ENCODE measurements at regions not wholly inside any gene's neighbourhood (a gene's known extent, or its start where the extent isn't known, plus 50 kb on each side); places are given as distances from the start of the nearest gene placed in this dataset.

DNA sequence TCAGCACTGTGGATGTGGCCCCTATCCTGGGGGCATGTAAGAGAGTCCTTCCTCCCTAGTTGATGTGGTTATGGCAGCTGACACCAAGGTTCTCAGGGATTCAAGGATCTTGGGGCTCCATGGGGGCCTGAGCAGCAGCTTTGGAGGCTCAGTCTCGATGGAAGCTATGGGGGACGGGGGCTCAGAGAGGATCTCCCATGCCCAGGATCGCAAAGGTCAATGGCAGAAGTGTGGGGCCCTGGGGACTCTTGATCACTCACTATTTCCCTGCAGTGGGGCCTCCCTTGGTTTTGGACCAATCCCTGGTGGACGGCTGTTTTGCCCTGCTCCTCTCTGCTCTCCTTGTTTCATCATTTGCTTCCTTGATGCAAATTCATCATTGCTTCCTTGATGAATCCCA lies 885.9 kb downstream of the CDH8 start:
- Histone ChIP-seq H3K36me3 (ENCODE audit: low read depth) (no peaks in the 10 kb centered on the region), H3K4me1 (replicated peaks; ENCODE audit: insufficient read depth) (no peaks in the 10 kb centered on the region), H3K27me3 (ENCODE audit: insufficient read depth, low read depth) (no peaks in the 10 kb centered on the region), H2AFZ (no peak overlapping the region), H4K20me1 (ENCODE audit: insufficient read depth) (no peaks in the 10 kb centered on the region), H3K4me2 (no peak overlapping the region), H3F3A (ENCODE audit: insufficient read depth, low read depth) (no peaks in the 10 kb centered on the region), H3K79me2 (ENCODE audit: low read depth) (no peaks in the 10 kb centered on the region), H3K27ac (no peak overlapping the region), H3K4me3 (no peak overlapping the region), H3K9me2 (ENCODE audit: insufficient read depth) (no peaks in the 10 kb centered on the region), H3K9me3 (ENCODE audit: insufficient read depth, low read depth) (no peaks in the 10 kb centered on the region)
- no peak for TF ChIP-seq EZH2 (IDR thresholded peaks at IDR 0.05; ENCODE audit: low read depth)
- TF ChIP-seq, protein P1, sequence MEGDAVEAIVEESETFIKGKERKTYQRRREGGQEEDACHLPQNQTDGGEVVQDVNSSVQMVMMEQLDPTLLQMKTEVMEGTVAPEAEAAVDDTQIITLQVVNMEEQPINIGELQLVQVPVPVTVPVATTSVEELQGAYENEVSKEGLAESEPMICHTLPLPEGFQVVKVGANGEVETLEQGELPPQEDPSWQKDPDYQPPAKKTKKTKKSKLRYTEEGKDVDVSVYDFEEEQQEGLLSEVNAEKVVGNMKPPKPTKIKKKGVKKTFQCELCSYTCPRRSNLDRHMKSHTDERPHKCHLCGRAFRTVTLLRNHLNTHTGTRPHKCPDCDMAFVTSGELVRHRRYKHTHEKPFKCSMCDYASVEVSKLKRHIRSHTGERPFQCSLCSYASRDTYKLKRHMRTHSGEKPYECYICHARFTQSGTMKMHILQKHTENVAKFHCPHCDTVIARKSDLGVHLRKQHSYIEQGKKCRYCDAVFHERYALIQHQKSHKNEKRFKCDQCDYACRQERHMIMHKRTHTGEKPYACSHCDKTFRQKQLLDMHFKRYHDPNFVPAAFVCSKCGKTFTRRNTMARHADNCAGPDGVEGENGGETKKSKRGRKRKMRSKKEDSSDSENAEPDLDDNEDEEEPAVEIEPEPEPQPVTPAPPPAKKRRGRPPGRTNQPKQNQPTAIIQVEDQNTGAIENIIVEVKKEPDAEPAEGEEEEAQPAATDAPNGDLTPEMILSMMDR (conservative IDR thresholded peaks at IDR 0.05), result no peak
- no peak for DNase-seq
- no TSS peak for BruUV-seq (replicated peaks)
- CTCF ChIA-PET, result no interaction called here
- POLR2A ChIA-PET (ENCODE audit: unreplicated experiment), result no interaction called here
- intact Hi-C loops (cut with micrococcal nuclease; ENCODE audit: unreplicated experiment), result no loop called here

DNA sequence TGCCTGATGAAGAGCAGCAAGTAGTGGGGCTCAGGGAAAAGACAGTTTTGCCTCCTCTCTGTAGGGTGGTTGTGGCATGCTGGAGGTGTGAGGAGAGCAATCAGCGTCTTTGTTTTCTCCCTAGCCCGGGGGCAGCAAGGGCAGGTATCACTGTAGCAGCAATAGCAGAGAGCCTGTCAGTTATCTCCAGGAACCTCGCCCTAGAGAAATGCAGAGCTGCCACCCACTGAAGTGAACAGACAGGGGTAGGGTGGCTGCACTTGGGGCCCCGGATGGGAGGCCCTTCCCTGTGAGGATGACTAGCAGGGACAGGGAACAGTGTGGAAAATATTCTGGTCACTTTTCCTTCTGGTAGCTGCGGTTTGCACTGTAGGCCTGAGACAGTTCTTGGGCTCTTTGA lies 886.5 kb downstream of the CDH8 start:
- no peak overlapping the region for H2AFZ ChIP-seq
- no peaks in the 10 kb centered on the region for H3K36me3 ChIP-seq (ENCODE audit: low read depth)
- no peaks in the 10 kb centered on the region for H3K9me3 ChIP-seq (ENCODE audit: insufficient read depth, low read depth)
- no peak overlapping the region for H3K4me2 ChIP-seq
- intact Hi-C loops (cut with micrococcal nuclease; ENCODE audit: unreplicated experiment), result no loop called here
- no peaks in the 10 kb centered on the region for H3K4me1 ChIP-seq (replicated peaks; ENCODE audit: insufficient read depth)
- POLR2A ChIA-PET (ENCODE audit: unreplicated experiment), result no interaction called here
- no peaks in the 10 kb centered on the region for H3F3A ChIP-seq (ENCODE audit: insufficient read depth, low read depth)
- no peak for DNase-seq
- H3K4me3 ChIP-seq, result no peak overlapping the region
- no peaks in the 10 kb centered on the region for H3K27me3 ChIP-seq (ENCODE audit: insufficient read depth, low read depth)
- TF ChIP-seq EZH2 (IDR thresholded peaks at IDR 0.05; ENCODE audit: low read depth), result no peak
- TF ChIP-seq, protein P1 (conservative IDR thresholded peaks at IDR 0.05), result no peak
- no peaks in the 10 kb centered on the region for H4K20me1 ChIP-seq (ENCODE audit: insufficient read depth)
- no peak overlapping the region for H3K27ac ChIP-seq
- CTCF ChIA-PET, result no interaction called here
- BruUV-seq (replicated peaks), result no TSS peak
- H3K79me2 ChIP-seq (ENCODE audit: low read depth), result no peaks in the 10 kb centered on the region
- H3K9me2 ChIP-seq (ENCODE audit: insufficient read depth), result no peaks in the 10 kb centered on the region

DNA sequence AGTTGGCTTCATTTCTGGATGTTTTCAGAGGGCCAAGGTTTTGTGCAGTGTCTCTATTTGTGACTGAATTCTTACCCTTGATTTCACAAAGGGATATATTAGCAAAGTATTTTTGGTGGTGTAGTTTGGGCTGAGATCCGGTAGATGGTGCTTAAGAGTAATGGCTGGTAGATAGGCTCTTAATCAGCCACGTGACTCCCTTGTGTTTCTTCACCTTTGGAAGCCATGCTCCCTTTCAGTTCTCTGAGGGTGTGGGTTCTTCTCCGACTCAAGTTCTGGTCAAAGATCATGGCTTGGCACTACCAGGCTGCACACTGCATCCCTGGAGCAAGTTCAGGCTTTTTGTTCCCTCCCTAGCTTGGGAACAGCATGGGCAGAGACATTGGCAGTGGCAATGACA lies 887.3 kb downstream of the CDH8 start:
- Histone ChIP-seq H3F3A (ENCODE audit: insufficient read depth, low read depth) (no peaks in the 10 kb centered on the region), H3K36me3 (ENCODE audit: low read depth) (no peaks in the 10 kb centered on the region), H3K27me3 (ENCODE audit: insufficient read depth, low read depth) (no peaks in the 10 kb centered on the region), H3K4me2 (no peak overlapping the region), H4K20me1 (ENCODE audit: insufficient read depth) (no peaks in the 10 kb centered on the region), H2AFZ (no peak overlapping the region), H3K4me3 (no peak overlapping the region), H3K79me2 (ENCODE audit: low read depth) (no peaks in the 10 kb centered on the region), H3K9me2 (ENCODE audit: insufficient read depth) (no peaks in the 10 kb centered on the region), H3K9me3 (ENCODE audit: insufficient read depth, low read depth) (no peaks in the 10 kb centered on the region), H3K4me1 (replicated peaks; ENCODE audit: insufficient read depth) (no peaks in the 10 kb centered on the region), H3K27ac (no peak overlapping the region)
- no peak for DNase-seq
- intact Hi-C loops (cut with micrococcal nuclease; ENCODE audit: unreplicated experiment), result no loop called here
- ChIA-PET POLR2A (ENCODE audit: unreplicated experiment) (no interaction called here), CTCF (no interaction called here)
- no TSS peak for BruUV-seq (replicated peaks)
- no peak for TF ChIP-seq EZH2 (IDR thresholded peaks at IDR 0.05; ENCODE audit: low read depth)
- TF ChIP-seq, protein P1 (conservative IDR thresholded peaks at IDR 0.05), result peak; percentile 45; the same call in 1 of the 2 replicates

Data from PC-9 (cell line).